ENCODE measurements at regions not wholly inside any gene's neighbourhood (a gene's known extent, or its start where the extent isn't known, plus 50 kb on each side); places are given as distances from the start of the nearest gene placed in this dataset.

DNA sequence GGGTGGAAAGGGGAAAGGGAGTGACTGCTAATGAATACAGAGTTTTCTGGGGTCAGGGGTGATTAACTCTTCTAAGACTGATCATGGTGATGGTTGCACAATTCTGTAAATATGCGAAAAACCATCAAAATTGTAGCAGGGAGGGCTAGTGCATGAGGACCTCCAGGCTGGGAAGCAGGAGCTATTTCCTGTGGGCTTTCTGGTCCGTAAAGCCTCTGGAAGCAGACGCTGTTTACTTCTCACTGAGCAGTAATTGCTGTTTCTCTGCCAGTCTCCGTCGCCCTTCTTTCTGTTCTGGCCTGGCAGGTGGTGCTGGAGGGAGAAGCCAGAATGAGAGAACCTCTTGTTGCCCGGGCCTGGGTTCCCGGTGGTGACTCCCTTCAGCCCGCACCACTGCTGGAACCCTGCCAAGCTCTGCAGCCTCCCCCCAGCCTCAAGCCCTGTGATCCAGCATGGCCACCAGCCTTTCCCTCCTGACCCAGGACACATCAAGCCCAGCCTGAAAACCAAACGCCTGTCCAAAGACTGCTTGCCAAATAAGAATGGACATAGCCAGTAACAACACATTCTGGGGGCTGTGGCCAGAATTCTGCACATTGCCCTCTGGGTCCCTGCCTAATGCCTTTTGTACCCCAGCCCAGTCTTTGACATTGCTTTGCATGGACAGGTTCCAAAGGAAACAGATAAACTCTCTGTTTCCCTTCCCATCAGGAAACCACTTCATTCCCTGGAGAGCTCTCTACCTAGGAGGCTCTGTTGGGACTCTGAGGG, 201.0 kb upstream of the NAV2 start:
- peak; percentile 11 to 72 for DNase-seq

DNA sequence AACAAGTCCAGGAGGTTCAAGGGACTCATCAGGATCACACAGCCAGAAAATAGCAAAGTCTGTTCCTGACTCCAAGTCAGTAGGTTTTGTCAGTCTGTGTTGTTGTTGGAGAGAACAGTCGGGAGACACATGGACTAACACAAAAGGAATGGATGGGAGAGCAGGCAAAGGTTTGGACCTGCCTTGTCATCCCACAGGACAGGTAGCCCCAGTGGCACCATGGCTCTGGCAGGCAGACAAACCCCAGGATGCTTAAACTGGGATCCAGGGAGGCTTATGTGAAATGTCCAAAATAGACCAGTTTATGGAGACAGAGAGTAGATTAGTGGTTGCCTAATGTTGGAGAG, 201.6 kb upstream of the NAV2 start:
- no peak for DNase-seq

DNA sequence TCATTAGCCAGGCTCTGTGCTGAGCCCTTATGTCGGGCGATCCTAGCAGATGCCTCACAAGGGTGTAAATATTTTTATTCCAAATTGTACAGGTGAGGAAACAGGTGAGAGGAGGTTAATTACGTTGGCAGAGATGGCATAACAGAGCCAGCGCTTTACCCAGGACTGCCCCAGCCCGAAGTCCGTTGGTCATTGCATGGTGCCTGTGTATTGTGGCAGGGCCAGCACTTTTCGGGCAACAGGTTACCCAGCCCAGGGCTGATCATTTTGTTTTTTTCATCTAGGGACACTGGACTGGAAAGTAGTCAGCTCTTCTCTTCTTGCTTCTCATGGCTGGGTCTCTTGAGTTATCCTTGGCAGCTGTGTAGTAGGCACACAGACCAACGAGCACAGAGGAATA, 202.2 kb upstream of the NAV2 start:
- no peak for DNase-seq

DNA sequence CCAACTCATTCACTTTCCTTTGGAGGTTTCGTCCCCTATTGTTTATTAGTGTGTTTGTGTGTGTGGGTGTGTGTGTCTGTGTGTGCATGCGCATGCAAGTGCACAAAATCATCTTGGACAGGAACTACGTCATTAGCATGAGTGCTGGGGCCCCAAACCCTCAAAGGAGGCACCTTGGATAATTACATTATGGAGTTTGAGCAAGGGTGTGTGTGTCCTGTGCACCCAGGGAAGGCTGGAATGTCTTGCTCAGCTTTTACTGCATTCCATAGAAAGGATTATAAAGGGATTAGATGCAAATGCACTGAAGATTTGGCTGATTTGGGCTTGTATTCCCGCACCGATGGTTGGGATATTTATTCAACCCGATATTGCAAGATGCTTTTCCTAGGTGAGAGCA, 203.4 kb upstream of the NAV2 start:
- no peak for DNase-seq

DNA sequence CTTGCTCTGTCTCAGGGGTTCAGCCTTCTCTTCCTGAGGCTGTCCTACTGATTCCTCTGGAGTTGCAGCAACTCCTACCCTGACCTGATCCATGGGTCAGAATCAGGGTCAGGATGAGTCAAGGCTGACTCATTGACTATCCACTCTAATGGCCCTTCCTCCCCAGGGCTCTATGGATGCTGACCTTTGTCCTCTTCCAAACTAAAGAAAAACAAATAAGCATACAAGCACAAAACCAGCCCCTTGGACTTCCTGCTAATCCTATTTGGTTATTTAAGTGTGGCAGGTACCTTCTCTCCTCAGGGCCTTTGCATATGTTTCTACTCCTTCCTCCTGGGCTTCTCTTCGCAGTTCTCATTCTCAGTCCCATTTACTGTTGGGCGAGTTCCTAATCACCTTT, 204.5 kb upstream of the NAV2 start:
- DNase-seq, result no peak

DNA sequence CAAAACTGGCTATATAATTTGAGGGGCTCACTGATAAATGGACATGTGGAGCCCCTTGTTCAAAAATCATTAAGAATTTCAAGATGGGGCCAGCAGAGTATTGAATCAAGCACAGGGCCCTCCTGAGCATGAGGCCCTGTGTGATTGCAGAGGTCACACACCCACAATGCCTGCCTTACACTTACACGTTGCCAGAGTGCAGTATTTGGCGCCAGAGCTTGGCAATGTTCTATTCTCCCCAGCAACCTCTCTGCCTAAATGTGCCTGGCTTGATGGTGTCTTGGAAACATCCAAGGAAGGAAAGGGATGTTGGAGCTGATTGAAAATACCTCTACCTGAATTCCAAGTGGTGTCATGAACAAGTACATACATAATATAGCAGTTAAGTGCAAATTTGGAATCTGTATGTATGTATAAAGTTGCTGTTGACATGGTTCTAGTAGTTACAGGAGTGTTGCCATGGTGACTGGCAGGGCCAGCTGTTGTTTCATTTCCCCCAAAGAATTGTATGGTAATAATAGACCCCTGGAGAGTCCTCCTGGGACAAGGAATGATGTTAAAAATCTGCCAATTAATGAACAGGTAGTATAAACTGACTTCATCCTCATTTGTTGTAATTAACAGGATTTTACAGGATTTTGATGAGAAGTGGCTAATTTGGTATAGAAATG, 205.7 kb upstream of the NAV2 start:
- peak in 1 of 2 experiments; percentile 2 for DNase-seq

DNA sequence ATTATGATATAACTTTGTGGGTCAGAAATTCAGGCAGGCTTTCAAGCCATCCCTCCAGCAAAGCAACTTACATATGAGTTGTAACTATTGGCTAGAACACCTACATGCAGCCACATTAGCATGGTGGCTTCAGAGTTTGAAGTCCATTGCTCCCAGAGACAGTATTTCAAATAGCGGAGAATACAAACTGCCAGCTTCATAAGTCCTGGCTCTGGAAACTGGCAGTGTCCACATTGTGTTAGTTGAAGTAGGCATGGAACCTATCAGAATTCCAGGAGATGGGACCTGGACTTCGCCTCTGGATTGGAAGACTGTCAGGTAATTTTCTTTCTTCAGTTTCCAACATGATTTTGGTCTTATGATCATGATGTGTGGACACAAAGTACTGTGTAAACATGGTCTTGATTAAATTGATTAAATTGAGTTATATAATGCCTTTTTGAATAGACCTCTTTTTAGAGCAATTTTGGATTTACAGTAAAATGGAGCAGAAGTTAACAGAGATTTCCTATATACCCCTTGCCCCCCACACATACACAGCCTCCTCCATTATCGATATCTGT, 209.9 kb upstream of the NAV2 start:
- no peak for DNase-seq

DNA sequence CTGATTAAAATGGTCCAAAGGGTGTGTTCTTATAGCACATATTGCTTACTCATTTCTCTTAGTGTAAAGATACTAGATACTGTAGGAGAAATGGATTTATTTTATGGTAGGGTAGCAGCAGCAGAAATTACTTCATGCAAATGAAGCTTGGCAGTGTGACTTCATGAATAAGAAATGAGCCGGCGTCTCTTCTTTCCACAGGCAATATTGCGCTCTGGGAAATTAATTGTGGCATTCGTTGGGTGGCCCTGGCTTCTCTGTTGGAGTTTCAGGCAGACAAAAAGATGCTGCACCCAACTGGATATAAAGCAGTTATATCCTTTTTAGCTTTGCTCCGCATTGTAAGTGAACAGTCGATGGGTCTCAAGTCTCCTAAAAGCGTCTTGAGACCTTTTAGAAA, 211.0 kb upstream of the NAV2 start:
- no peak for DNase-seq

DNA sequence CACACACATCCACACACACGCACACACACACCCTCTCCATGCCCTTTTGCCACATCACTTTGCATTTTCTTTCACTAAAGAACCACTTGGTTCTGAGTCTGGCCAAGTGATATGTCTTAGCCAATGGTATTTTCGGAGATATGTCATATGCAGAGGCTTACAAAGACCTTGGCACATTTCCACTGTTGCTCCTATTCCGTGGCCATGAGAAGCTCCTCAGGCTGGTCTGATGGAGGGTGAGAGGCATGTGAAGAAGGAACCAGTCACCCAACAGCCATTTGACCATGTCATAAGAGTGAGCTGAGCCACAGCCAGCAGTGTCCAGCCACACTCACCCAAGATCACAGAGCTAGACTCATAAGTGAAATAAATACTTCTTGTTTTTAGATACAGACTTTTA, 212.6 kb upstream of the NAV2 start:
- no peak for DNase-seq

DNA sequence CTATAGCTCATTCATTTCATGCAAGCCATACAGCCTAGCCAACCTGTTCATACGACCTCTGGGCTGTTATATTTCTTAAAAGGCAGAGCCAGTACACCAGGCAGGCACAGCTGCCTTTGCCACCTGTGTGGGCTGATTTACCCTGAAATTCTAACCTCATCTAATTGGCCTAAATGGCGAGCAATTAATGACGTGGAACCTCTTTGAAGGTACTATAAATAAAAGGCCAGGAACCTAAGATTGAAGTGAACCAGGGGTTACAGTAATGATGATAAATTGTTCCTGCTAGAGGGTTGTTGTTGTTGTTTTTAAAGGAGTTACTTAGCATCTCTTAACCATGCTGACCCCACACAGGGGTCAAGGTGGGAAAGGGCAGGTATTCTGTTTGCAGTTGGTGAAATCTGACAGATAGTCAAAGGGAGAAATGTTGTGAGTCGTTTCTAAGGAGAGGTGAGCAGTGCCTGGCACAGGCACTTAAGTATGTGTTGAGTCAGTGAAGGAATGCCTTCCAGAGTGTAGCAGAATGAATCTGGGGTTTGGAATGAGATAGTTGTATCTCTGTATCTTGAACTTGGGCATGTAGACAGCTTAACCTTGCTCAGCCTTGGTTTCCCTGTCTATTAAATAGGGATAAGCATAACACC, 213.5 kb upstream of the NAV2 start:
- peak; percentile 18 to 54 for DNase-seq

DNA sequence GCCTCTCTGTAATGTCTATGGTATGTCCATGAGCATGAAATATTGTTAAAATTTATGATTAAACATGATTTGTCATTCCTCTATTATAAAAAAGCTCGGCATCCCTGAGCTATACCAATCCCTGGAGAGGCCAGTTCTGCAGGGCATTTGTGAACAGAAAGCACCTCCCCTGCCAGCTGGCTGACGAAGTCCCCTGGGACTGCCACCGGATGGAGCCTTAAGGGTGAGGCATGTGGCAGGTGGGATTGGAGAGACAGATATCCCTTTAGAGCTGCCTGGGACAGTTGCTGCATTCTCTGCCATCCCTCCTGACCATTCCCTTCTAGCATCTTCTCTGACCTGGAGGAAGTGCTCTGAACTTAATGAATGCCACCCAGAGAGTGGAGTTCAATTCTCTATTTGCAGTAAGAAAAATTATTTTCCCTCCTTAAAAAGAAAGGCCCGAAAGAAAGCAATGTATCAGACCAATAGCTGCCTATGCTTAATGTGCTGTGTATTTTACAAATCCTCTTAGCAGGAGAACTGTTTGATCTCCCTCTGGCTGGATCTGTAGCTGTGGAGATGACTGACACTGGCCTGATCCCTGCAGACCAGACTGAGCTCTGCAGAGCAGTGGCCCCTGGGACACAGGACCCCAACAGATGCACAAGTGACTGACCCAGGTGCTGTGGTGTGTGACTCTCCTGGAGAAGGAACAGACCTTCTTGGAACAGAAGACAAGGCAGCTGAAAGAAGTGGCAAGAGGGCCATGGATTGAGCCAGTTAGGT, 219.0 kb upstream of the NAV2 start:
- peak; percentile 24 to 29 for DNase-seq

DNA sequence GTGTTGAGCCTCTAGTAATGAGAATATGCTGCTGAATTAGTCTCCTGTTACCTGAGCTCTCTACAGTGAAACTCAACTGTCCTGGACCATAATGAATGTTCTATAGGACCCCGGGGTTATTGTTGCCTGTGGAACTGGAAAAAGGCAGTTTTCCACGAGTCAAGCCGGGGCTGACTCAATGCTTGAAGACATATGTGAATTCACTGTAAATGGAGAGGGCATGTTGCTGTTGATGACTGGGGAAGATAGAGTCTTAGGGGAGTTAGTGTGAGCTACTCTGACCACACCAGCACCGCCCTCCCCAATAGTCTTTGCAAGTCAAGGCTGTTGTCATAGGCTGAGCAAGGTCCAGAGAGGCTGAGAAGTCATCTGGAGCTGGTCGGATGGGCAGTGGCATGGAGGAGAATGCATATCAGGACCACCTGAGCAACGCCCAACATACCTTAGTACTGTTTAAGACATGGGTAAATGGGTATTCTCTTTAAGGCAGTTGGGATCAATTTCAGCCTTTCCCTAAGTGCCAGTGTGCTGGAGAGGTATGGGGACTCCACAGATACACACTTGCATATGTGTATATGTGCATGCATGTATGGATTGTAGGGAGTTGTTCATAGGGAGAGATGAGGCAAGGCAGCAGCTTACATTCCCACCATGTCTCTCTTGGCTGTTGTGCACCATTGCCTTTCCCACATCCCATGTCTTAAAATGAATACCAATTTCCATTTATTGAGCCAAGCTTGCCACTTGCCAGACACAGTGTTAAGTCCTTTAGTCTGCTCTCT, 230.1 kb upstream of the NAV2 start:
- DNase-seq, result no peak

DNA sequence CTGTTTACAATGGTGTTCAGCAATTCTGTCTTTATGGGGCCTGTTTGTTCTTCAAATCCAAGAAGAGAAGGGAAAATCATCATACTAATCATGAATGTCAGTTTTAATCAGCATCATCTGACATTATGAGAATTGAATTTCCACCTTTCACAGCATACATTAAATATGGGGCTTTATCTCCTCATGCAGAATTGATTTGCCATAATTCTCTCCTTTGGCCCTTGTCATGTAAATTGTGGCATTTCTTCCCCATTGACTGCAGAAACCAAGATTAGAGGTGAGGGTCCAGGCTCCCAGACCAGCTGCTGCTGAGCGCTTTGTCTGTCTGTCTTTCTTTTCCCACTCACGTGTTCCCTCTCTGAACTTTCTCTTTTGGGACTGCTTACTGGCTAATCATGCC, 232.1 kb upstream of the NAV2 start:
- DNase-seq, result no peak

DNA sequence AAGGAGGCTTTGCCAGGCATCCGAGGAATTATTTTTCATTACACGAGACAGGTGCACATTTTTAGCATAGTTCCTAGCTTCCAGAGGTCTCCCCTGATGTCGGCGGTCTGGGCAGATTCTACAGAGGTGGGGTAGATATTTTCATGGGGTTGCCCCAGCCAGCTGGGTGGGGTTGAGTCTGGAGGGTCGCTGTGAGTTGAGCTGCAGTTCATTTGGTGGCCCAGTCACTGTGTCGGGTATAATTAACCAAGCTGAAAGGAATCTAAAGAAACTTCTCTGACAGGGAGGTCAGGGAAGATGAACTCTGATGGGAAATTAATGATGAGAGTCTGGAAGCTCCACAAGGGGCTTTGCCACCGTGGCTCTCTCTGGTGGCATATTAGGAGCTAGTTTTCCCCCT, 233.7 kb upstream of the NAV2 start:
- DNase-seq, result no peak

DNA sequence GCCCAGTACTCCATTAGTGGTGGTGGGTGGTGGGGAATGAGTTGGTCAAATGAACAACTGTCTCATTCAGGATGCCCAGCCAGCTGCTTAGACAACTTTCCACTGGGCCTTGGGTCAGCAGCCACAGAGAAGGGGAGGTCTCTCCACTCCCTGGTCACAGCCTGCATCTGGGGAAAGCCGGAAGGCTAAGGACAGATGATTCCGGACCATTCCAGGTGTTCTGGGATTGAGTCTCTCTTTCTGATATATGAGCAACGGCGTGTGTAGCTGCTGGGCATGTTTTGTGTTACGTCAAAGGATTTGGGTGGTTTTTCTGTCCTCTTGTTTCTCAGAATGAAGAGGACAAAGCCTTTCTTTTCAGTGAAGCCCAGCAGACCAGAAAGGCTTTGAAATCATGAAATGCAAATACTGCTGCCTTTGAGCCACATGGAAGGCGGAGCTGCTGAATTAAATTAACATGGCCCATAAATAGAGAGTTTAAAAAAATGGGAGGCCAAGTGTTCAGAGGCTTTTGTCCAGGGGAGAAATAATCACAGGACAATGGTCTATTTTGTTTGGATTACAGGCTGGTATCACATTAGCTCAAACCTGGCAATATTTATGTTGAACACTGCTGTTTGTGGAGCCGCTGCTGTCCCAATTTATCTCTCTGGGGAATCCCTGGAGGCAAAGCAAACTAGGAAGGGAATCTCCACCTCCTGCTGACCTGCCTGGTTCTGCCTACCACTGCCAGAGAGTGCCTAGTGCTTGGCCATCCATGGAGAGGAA, 234.4 kb upstream of the E2F8 start:
- peak; percentile 85 to 96 for DNase-seq

DNA sequence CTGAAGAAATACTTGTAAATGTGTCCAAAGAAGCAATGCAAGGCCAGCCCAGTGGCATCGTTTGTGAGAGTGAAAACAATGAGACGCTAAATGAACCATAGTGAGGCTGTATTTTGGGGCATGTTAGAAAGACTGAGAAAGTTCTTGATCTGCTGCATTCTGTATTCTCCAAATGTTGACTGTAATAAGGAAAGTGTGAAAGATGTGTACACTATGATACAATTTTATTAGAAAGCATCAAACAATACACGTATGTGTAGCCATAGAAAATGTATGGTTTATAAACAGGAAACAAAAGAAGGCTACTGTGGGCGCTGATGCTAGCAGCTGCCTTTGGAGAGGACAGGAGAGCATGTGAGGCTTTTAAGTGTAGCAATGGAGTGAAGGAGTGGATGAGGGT, 233.5 kb upstream of the E2F8 start:
- no peak for DNase-seq

DNA sequence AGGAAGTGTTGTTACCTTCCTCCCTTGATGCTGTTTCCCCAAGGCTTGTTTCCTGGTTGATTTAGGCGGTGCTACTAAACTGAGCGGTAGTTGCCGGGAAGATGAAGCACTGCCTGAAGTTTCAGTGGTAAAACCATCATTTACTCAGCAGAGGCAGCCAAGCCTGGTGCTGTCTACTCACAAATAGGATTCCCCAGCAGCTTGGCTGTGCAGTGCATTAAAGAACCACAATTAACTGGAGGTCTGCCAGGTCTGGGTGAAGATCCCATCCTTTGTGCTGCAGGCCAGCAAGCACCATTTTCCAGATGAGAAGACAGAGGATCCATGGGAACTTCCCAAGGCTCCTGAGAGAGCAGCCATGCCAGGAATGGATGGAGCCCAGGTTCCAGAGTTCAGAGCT, 231.9 kb upstream of the E2F8 start:
- DNase-seq, result no peak

DNA sequence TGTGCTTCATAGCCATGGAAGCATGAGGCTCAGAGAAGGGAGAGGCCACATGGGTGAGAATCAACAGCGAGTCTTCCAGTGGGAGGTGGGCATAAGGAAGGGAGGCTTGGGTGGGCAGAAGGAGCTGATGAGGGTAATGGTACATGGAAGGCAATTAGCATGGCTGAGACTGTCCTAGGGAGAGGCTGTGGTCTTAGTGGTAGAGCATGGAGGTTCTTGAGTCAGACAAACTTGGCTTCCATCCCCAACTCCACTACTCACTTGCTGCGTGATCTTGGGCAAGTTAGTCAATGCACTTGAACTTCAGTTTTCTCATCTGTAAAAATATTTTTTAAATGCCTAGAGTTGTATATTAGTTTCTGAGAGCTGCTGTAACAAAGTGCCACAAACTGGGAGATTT, 227.2 kb upstream of the E2F8 start:
- DNase-seq, result no peak

DNA sequence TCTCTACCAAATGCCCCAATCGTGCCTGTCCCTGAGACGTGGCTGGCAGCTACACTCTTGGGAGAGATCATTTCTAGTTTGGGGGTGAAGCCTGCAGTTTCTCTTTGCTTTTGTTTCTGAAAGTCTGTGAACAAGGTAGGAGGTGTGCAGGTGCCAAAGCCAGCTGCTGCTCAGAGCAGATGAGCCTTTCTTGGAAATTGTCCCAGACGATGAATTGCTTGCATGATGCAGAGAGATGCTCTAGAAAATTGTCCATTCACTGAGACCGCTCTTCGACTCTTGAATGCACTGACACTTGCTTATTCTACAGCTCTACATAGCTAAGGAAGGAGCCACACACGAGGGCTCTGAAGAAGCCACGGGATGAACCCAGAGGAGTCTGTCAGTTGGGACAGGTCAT, 225.6 kb upstream of the E2F8 start:
- no peak for DNase-seq

DNA sequence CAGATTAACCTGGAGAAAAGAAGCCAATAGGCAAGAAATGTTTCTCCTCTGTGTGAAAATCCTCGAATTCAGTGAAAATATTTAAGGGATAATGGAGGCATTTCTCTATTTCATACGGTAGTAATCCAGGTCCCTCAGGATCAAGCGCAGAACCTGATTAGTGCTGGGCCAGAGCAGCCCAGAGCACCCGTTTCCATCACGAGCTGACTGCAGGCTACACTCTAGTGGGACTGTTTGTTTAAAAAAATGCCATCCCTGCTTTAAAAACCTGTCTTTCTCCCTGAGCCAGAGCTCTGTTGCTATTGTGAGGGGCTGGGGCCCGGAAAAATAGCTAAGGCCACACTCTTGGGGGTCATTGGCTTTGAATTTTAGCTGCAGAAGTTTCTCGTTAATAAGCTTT, 223.2 kb upstream of the E2F8 start:
- no peak for DNase-seq

DNA sequence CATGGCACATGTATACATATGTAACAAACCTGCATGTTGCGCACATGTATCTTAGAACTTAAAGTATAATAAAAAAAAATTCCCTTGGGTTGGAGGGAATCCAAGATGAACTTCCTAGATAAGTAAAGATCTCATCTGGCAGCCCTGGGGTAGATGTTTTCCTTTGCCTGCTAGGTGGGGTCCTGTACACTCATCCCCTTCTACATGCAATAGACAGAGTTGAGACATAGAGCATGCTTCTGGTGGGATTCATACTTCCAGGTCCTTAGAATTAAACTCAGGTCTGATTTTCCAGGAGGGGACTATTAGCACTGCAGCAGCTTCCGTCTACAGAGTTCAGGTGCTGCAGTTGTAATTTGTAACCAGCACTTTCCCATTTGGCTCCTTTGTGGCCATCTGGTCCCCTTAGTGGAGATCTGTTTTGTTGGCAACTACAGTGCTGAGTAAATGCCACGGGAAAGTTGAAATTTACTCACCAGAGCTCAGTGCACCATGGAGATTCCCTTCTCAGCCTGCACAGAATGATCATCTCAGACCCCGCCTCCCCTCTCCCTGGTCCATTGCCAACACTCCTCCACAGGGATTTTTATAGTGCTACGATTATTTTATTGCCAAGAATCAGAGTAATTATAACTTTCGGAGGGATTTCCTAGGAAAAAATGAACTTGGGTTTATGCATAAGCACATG, 220.1 kb upstream of the E2F8 start:
- DNase-seq, result peak in 1 of 2 experiments; percentile 6
